Stimulated activated CD8-positive, alpha-beta memory T cell treated with anti-CD3 and anti-CD28 coated beads, Interleukin-4, amount 100 ng/mL, for 4 hours (primary cell): ENCODE measurements at regions not wholly inside any gene's neighbourhood (a gene's known extent, or its start where the extent isn't known, plus 50 kb on each side); places are given as distances from the start of the nearest gene placed in this dataset.

Experiments used
- DNase-seq, 2 donors: peaks; one replicate each; pipeline ENCODE4 v3.0.0-alpha.2; 2020; ENCODE audit warnings: low read depth in 2 of 2, low spot score in 1 of 2

GRCh38 chr2:60400462-60401246 lies 152.8 kb downstream of the BCL11A start:
- DNase-seq = no peak

- no peak for DNase-seq
These were observed 159.0 kb downstream of the BCL11A start for GRCh38 chr2:60394463-60394862.

GRCh38 chr2:60391649-60392375 lies 161.6 kb downstream of the BCL11A start:
- no peak for DNase-seq

- DNase-seq = no peak
These were observed 162.2 kb downstream of the BCL11A start for GRCh38 chr2:60391230-60391629.

GRCh38 chr2:60386436-60386835 lies 167.0 kb downstream of the BCL11A start:
- DNase-seq = no peak

GRCh38 chr2:60385648-60386047 lies 167.8 kb downstream of the BCL11A start:
- no peak for DNase-seq

- DNase-seq = no peak
These were observed 169.9 kb downstream of the BCL11A start for GRCh38 chr2:60383401-60384143.

- no peak for DNase-seq
These were observed 173.0 kb downstream of the BCL11A start for GRCh38 chr2:60380411-60380810.

- DNase-seq = no peak
These were observed 173.8 kb downstream of the BCL11A start for GRCh38 chr2:60379684-60380083.

- DNase-seq = no peak
These were observed 174.2 kb downstream of the BCL11A start for GRCh38 chr2:60379216-60379615.

GRCh38 chr2:60377825-60378224 lies 175.6 kb downstream of the BCL11A start:
- no peak for DNase-seq

GRCh38 chr2:60376252-60376651 lies 177.2 kb downstream of the BCL11A start:
- DNase-seq = no peak

GRCh38 chr2:60371681-60372080 lies 181.8 kb downstream of the BCL11A start:
- no peak for DNase-seq

GRCh38 chr2:60371219-60371618 lies 182.2 kb downstream of the BCL11A start:
- DNase-seq = no peak

- no peak for DNase-seq
These were observed 182.6 kb downstream of the BCL11A start for GRCh38 chr2:60370814-60371213.

GRCh38 chr2:60368456-60368855 lies 185.0 kb downstream of the BCL11A start:
- no peak for DNase-seq

GRCh38 chr2:60366135-60366712 lies 187.2 kb downstream of the BCL11A start:
- DNase-seq = no peak

GRCh38 chr2:60365556-60365955 lies 187.9 kb downstream of the BCL11A start:
- DNase-seq = no peak

- no peak for DNase-seq
These were observed 189.0 kb downstream of the BCL11A start for GRCh38 chr2:60364491-60364890.

- no peak for DNase-seq
These were observed 192.0 kb downstream of the BCL11A start for GRCh38 chr2:60361498-60361897.

GRCh38 chr2:60359569-60359968 lies 193.9 kb downstream of the BCL11A start:
- DNase-seq = no peak

GRCh38 chr2:60358476-60358875 lies 195.0 kb downstream of the BCL11A start:
- no peak for DNase-seq
